Upper lobe of left lung (tissue), 6 donors: ENCODE measurements at regions not wholly inside any gene's neighbourhood (a gene's known extent, or its start where the extent isn't known, plus 50 kb on each side); places are given as distances from the start of the nearest gene placed in this dataset.

ENCODE experiments used
- ATAC-seq, 2 donors: fragments of 200-7000 bp; cut with Tn5 transposase; one replicate each; pipeline ENCODE4 v1.9.1; 2022; ENCODE audit warnings: mild to moderate bottlenecking in 2 of 2, moderate library complexity in 2 of 2; ENCODE audit not compliant: low FRiP score in 2 of 2
- DNase-seq, 2 donors: peaks; one replicate each; pipeline ENCODE4 v3.0.0-alpha.2; 2019 to 2020
- H3K27ac ChIP-seq, 4 donors: fragments of 200-600 bp; sonication (generic); one replicate each; pipeline ENCODE4 v1.5.1; 2016 to 2019
- H3K27me3 ChIP-seq, 4 donors: fragments of 200-600 bp; sonication (generic); one replicate each; pipeline ENCODE4 v1.5.1; 2017 to 2019
- H3K36me3 ChIP-seq, 4 donors: fragments of 200-600 bp; sonication (generic); one replicate each; pipeline ENCODE4 v1.5.1; 2016 to 2019
- H3K4me1 ChIP-seq, 4 donors: fragments of 200-600 bp; sonication (generic); one replicate each; pipeline ENCODE4 v1.5.1; 2018 to 2019
- H3K4me3 ChIP-seq, 4 donors: fragments of 200-600 bp; sonication (generic); one replicate each; pipeline ENCODE4 v1.5.1; 2017 to 2019; ENCODE audit warnings: mild to moderate bottlenecking in 2 of 4, moderate library complexity in 1 of 4
- H3K9me3 ChIP-seq, 4 donors: fragments of 200-600 bp; sonication (generic); one replicate each; pipeline ENCODE4 v1.5.1; 2018 to 2019
- CTCF ChIP-seq, 6 experiments: fragments of 450-650 bp in 4 of 6; fragments of 200-600 bp in 2 of 6; sonication (generic) in 2 of 6; IDR thresholded peaks; one replicate each; pipeline ENCODE4 v1.5.1; 2016 to 2019; ENCODE audit warnings: antibody characterized with exemption in 6 of 6
- EP300 ChIP-seq, 4 donors: sonication (generic); formaldehyde crosslinking; IDR thresholded peaks; one replicate each; pipeline ENCODE4 v1.5.1; 2017; ENCODE audit warnings: antibody characterized with exemption in 4 of 4, control low read depth in 2 of 4
- POLR2A ChIP-seq, 4 donors: fragments of 450-650 bp; IDR thresholded peaks; one replicate each; pipeline ENCODE4 v1.5.1; 2016 to 2017; ENCODE audit warnings: antibody characterized with exemption in 4 of 4, mild to moderate bottlenecking in 2 of 4
- POLR2AphosphoS5 ChIP-seq, 2 donors: sonication (generic); formaldehyde crosslinking; IDR thresholded peaks; one replicate each; pipeline ENCODE4 v1.5.1; 2017; ENCODE audit warnings: antibody characterized with exemption in 2 of 2
- WGBS, 2 donors: methylation state at CpG; one replicate each; pipeline ENCODE4 v1.1.5; 2017 to 2018; 5-methylcytosine and 5-hydroxymethylcytosine counted together
- donor health status: DM: no; HTN: no; CAD: no; lungs with moderate emphysema.
- donor health status: DM: no; HTN: yes; CAD: no; lungs with severe emphysema.

- peaks cover 38 to 56% (median 52%) of the 10 kb centered on the region in 4 donors for H3K4me1 ChIP-seq
- no peak for DNase-seq
- WGBS, 2 donors, result 89 to 94% methylated on average over 4 of the region's 4 CpGs
Measured at GRCh38 chr2:42878581-42878980, 86.2 kb upstream of the HAAO start.

DNA sequence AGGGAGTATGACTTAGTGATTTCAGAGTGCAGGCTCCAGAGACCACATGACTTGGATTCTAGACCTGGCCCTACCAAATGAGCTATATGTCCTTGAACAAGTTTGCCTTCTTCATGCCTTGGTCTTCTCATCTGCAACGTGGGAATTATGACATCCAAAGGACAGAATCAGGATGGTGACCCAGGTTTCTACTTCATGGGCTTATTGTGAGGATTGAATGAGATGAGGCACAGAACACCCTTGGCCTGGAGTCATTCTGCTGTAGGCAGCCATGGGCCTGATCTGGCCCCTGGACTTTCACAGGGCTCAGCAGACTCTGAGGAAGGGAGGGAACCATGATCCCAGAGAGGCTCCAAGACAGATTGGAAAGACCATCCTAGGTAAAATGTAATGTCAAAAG lies 85.6 kb upstream of the HAAO start:
- H3K4me1 ChIP-seq, result peaks cover 38 to 57% (median 52%) of the 10 kb centered on the region in 4 donors
- no peaks in the 10 kb centered on the region for H3K9me3 ChIP-seq
- DNase-seq (no peak), ATAC-seq (no peak)
- H3K27ac ChIP-seq, result peak overlapping the region in 3 of 4 donors; percentile 50 to 82 (median 74)
- no peak for TF ChIP-seq POLR2A (IDR thresholded peaks at IDR 0.05)
- no peak for TF ChIP-seq CTCF (IDR thresholded peaks at IDR 0.05)
- TF ChIP-seq POLR2AphosphoS5 (IDR thresholded peaks at IDR 0.05), result no peak
- no peak for TF ChIP-seq EP300 (IDR thresholded peaks at IDR 0.05)
- no peaks in the 10 kb centered on the region for H3K36me3 ChIP-seq
- no peaks in the 10 kb centered on the region for H3K27me3 ChIP-seq
- 88 to 90% methylated on average over 1 of the region's 1 CpG for WGBS, 2 donors
- H3K4me3 ChIP-seq, result no peak overlapping the region

More at GRCh38 chr2:42878581-42878980, 86.2 kb upstream of the HAAO start:
- no peaks in the 10 kb centered on the region for H3K36me3 ChIP-seq
- TF ChIP-seq POLR2AphosphoS5 (IDR thresholded peaks at IDR 0.05) (no peak), POLR2A (IDR thresholded peaks at IDR 0.05) (no peak), CTCF (IDR thresholded peaks at IDR 0.05) (no peak), EP300 (IDR thresholded peaks at IDR 0.05) (no peak)
- no peak overlapping the region for H3K4me3 ChIP-seq
- H3K27me3 ChIP-seq, result no peaks in the 10 kb centered on the region
- ATAC-seq, result no peak
- H3K9me3 ChIP-seq, result no peaks in the 10 kb centered on the region
- H3K27ac ChIP-seq, result peak overlapping the region in 3 of 4 donors; percentile 50 to 82 (median 74)

GRCh38 chr2:42877511-42877910 lies 85.1 kb upstream of the HAAO start:
- H3K4me3 ChIP-seq, result no peak overlapping the region
- DNase-seq, result no peak
- no peaks in the 10 kb centered on the region for H3K9me3 ChIP-seq
- no peaks in the 10 kb centered on the region for H3K27me3 ChIP-seq
- TF ChIP-seq EP300 (IDR thresholded peaks at IDR 0.05), result no peak
- TF ChIP-seq CTCF (IDR thresholded peaks at IDR 0.05), result no peak
- no peak for TF ChIP-seq POLR2A (IDR thresholded peaks at IDR 0.05)
- no peak for TF ChIP-seq POLR2AphosphoS5 (IDR thresholded peaks at IDR 0.05)
- WGBS, 2 donors, result 71 to 78% methylated on average over 3 of the region's 3 CpGs
- peak overlapping the region in 2 of 4 donors; percentile 50 to 82 for H3K27ac ChIP-seq
- no peaks in the 10 kb centered on the region for H3K36me3 ChIP-seq
- no peak for ATAC-seq
- peaks cover 38 to 61% (median 56%) of the 10 kb centered on the region in 4 donors for H3K4me1 ChIP-seq

DNA sequence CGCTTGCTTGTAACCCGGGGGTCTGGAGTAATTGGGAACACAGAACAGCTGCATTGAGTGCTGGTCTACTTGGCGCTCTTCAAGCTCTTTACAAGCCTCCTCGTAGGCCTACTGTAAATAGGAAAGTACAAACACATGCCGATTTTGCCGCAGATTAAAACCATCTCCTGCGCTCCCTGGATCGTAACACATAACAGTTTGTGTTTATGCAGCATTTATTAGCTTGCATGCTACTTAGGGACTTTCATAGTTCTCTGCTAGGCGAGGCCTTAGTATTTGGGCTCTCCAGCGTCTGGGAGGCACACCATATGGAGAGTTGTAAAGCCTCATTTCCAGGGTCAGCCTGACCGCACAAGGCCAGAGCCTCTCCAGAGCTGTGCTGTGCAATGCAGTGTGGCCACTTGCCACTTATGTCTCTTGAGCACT lies 84.0 kb upstream of the HAAO start:
- ATAC-seq (peak in 1 of 2 donors; percentile 61), DNase-seq (peak in 1 of 2 donors; percentile 51)
- H3K9me3 ChIP-seq, result no peaks in the 10 kb centered on the region
- H3K4me1 ChIP-seq, result peaks cover 35 to 66% (median 58%) of the 10 kb centered on the region in 4 donors
- H3K36me3 ChIP-seq, result no peaks in the 10 kb centered on the region
- H3K27ac ChIP-seq, result peak overlapping the region in 3 of 4 donors; percentile 62 to 81 (median 80)
- H3K27me3 ChIP-seq, result no peaks in the 10 kb centered on the region
- TF ChIP-seq POLR2AphosphoS5 (IDR thresholded peaks at IDR 0.05) (peak in 1 of 2 donors; percentile 30), CTCF (IDR thresholded peaks at IDR 0.05) (no peak)
- no peak overlapping the region for H3K4me3 ChIP-seq
- 63 to 76% methylated on average over 11 of the region's 11 CpGs for WGBS, 2 donors

DNA sequence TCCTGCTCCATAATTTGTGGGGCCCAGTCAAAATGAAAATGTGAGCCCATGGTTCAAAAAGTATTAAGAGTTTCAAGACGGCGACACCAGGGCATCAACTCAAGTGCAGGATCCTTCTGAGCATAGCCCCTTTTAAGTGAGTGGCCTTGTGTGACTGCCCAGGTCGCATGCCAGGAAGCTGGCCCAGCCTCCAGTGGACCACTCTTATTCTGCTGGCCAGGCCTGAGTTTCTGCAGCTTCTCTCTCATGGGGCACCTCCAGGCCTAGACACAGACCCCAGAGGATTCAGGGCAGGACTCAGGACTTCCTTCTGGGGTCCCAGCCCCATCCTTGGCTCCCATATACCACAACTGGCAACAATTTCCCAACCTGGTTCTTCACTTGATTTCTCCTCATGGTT lies 83.5 kb upstream of the HAAO start:
- TF ChIP-seq CTCF (IDR thresholded peaks at IDR 0.05), result no peak
- TF ChIP-seq POLR2AphosphoS5 (IDR thresholded peaks at IDR 0.05), result no peak
- Histone ChIP-seq H3K4me1 (peaks cover 31 to 66% (median 56%) of the 10 kb centered on the region in 4 donors), H3K9me3 (no peaks in the 10 kb centered on the region), H3K27ac (peak overlapping the region; percentile 24 to 81 (median 71)), H3K4me3 (no peak overlapping the region), H3K27me3 (no peaks in the 10 kb centered on the region), H3K36me3 (no peaks in the 10 kb centered on the region)
- DNase-seq (no peak), ATAC-seq (peak in 1 of 2 donors; percentile 39)
- WGBS, 2 donors, result 13 to 74% methylated on average over 1 to 3 of the region's 3 CpGs
